HG03521 (cell line): ENCODE measurements at regions not wholly inside any gene's neighbourhood (a gene's known extent, or its start where the extent isn't known, plus 50 kb on each side); places are given as distances from the start of the nearest gene placed in this dataset.

Source experiments
- ATAC-seq: cut with Tn5 transposase; IDR thresholded peaks from one replicate; pipeline ENCODE4 v1.9.1; 2021; ENCODE audit warnings: mild to moderate bottlenecking, moderate library complexity; ENCODE audit not compliant: unreplicated experiment

GRCh38 chr18:76647322-76647721, 152.3 kb upstream of the ZNF516 start:
- no peak for ATAC-seq

DNA sequence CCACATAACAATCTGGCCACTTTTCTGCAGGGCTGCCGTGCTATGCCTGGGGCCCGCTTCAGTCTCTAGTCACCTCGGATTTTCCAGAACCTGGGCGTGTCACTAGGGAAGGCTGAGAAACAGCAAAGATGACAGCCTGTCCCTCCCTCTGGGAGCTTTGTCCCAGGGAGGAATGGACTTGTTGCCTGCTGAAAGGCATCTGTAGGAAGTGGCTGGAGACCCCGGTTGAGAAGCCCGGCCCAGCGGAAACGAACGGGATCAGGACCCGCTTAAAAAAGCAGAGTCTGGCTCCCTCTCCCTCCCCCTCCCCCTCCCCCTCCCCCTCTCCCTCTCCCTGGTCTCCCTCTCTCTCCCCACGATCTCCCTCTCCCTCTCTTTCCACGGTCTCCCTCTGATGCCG, 149.5 kb upstream of the ZNF516 start:
- ATAC-seq: no peak

- no peak for ATAC-seq
Observed at GRCh38 chr18:76643996-76644395, 149.0 kb upstream of the ZNF516 start.

DNA sequence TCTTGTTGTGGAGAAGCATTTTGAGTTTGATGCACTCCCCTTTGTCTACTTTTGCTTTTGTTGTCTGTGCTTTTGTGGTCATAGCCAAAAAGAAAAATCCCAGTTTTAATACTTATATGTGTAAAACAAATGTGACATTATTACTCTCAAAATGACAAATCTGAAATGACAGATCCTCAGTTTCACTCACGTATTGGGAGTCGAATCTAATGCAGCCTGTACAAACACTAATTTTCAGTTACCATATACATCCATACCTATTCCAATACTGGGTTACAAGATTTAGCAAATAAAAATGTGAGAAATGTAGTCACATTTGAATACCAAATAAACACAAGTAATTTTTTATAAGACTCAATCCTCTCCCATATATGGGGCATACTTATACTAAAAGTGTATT, 148.2 kb upstream of the ZNF516 start:
- no peak for ATAC-seq

GRCh38 chr18:76640438-76640837, 145.4 kb upstream of the ZNF516 start:
- ATAC-seq: no peak

DNA sequence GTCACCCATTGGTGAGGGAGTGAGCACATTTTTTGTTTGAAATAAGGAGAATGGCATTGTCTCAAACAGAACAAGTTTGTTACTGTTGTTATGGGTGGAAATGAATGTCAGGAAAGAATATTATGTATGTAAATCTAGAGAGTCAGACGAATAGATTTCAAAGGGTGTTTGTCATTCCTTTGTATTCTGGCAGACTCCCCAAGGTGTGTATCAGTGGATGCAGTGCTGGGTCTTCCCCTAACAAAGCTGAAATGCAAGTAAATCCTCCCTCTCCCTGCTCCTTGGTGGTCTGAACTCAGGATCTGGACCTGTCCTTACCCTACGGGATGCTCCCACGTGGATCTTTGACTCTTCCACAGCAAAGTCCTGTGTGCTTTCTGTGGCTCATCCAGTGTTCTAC, 139.5 kb upstream of the ZNF516 start:
- ATAC-seq: no peak

GRCh38 chr18:76633588-76634269, 138.7 kb upstream of the ZNF516 start:
- ATAC-seq: no peak

DNA sequence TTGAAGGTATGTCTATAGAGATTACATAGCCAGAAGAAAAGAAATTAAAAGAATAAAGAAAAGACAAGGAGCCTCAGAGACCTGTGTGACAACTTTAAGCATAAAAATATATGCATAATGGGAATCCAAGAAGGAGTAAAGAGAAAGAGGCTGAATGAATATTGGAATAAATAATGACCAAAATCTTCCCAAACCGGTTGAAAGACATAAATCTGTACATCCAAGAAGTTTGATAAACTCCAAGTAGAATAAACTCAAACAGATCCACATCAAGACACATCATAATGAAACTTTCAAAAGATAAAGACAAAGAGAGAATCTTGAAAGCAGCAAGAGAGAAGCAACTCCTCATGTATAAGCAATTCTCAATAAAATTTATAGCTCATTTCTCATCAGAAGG, 132.4 kb upstream of the ZNF516 start:
- no peak for ATAC-seq

GRCh38 chr18:76626991-76627390, 131.9 kb upstream of the ZNF516 start:
- ATAC-seq: no peak

DNA sequence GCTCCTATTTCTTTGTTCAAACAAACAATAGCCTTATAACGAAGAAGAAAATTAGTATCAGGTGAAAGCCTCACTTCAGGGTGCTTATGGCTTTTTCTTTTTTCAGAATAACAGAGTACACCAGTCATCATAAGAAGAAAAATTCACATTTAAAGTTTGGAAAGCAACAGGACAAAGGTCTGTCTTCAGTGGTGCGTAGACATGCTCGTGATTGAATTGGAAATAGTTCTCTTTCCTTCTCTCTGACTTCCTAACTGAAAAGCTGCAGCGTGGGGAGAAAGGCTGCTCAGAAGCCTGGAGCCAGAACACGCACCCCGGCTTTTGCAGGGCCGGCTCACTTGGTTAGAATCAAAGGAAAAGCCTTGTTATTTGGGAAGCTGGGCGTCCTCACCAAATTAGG, 127.6 kb upstream of the ZNF516 start:
- no peak for ATAC-seq

DNA sequence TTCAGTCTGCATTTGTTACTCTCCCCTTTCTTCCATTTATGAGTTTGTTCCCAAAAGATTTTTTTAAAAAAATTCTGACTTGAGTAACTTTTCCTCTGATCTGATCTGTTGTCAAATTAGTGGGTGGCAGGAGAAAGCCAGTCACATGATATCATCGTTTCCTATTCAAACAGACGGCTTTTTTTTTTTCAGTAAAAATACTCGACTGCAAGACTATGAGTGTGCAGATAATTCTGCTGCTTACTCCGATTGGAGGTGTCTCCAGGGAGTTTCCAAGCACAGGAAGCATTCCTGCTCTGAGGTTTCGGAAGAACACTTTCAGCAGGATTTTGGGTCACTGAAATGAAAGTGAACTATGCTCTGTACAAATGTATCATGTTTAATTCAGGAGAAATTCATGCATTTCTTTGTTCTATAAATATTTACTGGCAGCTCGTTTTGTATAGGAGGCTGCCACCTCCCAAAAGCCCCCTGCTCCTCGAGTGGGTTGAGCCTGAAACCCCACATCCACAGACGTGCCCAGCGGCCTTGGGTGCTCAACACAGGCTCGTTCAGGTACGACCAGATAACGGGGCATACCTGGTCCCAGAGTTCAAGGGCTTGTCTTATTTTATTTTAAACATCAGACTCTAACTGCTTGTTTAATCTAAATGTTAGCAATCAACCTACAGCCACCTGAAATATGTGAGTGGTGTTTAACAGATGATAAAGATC, 126.9 kb upstream of the ZNF516 start:
- no peak for ATAC-seq

GRCh38 chr18:76621226-76621625, 126.2 kb upstream of the ZNF516 start:
- no peak for ATAC-seq

DNA sequence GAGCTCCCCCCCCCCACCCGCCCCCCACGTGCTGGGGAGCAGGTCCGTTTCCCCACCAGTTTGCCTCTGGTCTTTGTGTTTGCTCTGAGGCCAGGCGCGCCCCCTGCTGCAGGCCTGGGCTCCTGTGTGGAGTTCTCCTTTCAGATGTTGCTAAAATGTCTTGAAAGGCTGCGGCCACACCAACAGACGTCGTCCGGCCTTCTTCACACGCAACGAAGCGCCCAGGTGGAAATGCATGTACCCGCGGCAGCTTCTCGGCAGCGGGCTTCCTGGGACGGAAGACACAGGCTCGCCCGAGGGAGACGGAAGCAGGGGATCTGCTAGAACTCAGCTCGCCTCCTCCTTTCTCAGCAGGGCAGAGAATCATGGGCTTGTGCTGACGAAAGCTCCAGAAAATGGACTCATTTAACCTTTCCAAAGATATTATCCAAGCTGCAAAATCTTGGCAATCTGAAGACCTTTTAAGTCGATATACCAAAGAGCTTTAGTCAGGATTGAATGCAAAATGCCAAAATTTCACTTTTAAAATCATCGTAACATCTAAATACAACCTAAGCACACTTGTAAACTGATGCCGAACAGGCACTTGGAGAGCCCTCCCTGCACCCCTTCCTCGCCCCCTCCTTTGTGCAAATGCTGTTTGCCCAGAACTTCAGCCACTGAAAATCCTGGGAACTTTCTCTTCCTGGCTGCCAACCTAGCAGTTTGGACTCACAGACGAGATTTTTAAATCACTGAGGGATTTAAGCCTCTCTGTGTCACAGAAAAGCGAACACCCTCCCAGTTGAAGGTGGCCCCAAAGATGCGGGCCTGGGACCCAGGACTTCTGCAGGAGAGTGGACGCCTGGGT, 125.5 kb upstream of the ZNF516 start:
- ATAC-seq: peak; percentile 95

- no peak for ATAC-seq
Observed at GRCh38 chr18:76619621-76620315, 124.7 kb upstream of the ZNF516 start.

DNA sequence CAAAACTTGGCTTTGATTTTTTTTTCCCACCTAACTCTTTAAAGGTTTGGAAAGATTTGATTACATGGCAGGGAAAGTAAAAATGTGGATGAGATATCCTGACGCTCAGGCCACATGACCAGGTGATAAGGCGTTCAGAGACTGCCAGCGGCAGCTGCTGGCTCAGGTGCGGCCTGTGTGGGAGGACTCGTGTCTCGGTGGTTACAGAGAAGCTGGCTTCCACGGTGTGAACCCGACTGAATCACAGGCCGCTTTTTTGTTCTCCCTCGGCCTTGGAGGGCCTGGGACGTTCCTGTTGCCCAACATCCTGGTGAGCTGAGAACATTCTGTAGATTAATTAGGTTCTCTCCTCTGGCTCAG, 124.2 kb upstream of the ZNF516 start:
- ATAC-seq: no peak

- ATAC-seq: no peak
Observed at GRCh38 chr18:76618721-76619120, 123.7 kb upstream of the ZNF516 start.

DNA sequence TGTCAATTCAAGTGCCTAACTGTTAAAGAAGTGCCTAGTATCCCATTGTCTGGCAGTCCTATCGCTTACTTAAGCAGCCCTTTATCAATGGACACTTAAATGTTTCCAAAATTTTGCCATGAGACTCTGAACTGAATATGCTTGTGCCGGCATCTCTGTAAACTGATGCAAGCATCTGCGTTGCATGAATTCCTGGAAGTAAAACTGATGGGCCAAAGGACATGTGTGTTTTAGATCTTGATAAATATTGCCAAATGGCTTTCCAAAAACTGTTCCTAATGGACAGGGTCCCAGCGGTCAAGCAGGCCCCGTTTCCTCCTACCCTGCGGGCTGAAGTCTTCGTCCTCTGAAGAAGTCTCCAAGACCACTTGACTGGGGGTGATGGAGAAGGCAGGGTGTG, 121.3 kb upstream of the ZNF516 start:
- ATAC-seq: no peak

GRCh38 chr18:76615065-76615733, 120.2 kb upstream of the ZNF516 start:
- ATAC-seq: no peak

- no peak for ATAC-seq
Observed at GRCh38 chr18:76613755-76614120, 118.7 kb upstream of the ZNF516 start.

- no peak for ATAC-seq
Observed at GRCh38 chr18:76613053-76613754, 118.2 kb upstream of the ZNF516 start.
